ENCODE measurements at regions not wholly inside any gene's neighbourhood (a gene's known extent, or its start where the extent isn't known, plus 50 kb on each side); places are given as distances from the start of the nearest gene placed in this dataset.

DNA sequence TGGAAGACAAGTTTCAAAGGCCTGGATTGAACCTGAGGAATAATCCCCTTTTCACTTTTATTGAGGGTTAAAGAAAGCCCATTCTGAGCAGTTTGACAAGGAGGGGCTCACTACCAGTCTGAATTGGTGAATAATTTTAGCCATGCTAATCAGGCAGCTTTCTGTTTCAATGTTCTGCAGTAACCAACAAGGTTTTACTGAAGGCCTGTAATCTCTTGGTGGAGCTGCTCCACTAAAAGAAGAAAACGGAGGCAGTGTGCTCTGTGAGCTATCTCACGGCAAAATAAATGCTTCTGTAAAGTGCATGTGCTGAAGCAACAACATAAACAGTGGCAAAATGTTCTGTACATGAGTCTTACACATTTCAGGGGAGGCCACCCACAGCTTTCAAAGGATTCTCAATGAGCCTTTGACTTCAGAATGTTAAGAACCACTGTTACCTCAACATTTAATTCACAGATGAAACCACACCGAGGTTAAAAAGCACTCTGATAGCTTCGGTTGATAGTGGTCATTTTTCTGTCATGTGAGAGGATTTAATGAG is 111.2 kb downstream of the LRIG3 start:
- no peak for DNase-seq

DNA sequence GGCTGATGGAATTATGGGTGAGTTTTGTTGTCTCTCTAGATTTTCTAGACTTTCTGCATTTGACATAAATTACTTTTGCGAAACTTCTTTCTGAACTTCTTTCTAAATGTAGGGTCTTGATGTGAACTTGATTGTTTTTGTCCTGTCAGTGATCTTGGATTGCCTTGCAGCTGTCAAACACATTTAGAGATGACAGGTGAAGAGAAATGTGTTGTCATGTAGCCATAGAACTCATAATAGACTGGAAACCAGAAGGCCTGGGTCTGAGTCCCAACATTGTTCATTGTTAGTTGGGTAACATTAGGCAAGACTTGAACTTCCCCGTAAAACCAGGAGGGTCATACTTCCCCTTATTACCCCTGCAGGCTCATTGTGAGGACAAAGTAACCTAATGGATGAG is 109.0 kb downstream of the LRIG3 start:
- DNase-seq: no peak

GRCh38 chr12:58812214-58812613 is 108.1 kb downstream of the LRIG3 start:
- no peak for DNase-seq

DNA sequence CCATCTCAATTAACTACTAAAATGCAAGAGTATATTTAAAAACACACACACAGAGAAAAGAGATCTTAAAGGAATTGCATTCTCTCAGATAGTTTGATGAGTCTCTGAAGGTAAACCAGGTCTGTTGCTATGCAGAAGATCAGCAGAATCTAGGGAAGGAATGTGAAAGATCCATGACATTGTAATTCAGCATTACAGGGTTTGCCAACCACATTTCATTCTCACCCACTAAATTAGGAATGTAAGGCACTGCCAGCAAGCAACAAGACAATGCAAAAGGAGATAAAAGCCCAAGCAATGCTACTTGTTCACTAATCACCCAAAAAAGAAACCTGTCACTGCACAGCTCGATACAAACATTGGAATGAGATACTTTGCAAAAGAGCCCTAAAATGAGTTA is 106.3 kb downstream of the LRIG3 start:
- no peak for DNase-seq

- no peak for DNase-seq
Observed at GRCh38 chr12:58815235-58815634, 105.1 kb downstream of the LRIG3 start.

DNA sequence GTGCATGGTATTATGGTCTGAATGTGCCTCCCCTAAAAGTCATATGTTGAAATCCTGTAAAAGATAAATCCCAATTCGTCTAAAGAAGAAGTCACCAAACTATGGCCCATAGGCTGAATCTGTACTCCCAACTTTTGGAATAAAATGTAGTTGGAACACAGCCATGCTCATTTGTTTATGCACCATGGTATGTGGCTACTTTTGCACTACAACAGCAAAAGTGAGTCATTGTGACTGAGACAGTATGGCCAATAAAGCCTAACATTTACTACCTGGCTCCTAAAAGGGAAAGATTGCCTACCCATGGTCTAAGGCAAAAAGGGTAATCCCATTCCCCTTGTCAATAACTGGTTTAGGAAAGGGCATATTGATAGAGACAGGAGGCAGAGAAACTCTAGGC is 101.8 kb downstream of the LRIG3 start:
- DNase-seq: no peak

GRCh38 chr12:58819345-58819744 is 101.0 kb downstream of the LRIG3 start:
- no peak for DNase-seq

- DNase-seq: no peak
Observed at GRCh38 chr12:58819985-58820384, 100.3 kb downstream of the LRIG3 start.
